Stimulated activated CD4-positive, alpha-beta T cell treated with anti-CD3 and anti-CD28 coated beads, TNF-alpha, amount 100 ng/mL, for 4 hours (primary cell): ENCODE measurements at regions not wholly inside any gene's neighbourhood (a gene's known extent, or its start where the extent isn't known, plus 50 kb on each side); places are given as distances from the start of the nearest gene placed in this dataset.

Source experiments
- DNase-seq, 3 experiments: peaks; one replicate each; pipeline ENCODE4 v3.0.0-alpha.2; 2020; ENCODE audit warnings: low read depth in 3 of 3

DNA sequence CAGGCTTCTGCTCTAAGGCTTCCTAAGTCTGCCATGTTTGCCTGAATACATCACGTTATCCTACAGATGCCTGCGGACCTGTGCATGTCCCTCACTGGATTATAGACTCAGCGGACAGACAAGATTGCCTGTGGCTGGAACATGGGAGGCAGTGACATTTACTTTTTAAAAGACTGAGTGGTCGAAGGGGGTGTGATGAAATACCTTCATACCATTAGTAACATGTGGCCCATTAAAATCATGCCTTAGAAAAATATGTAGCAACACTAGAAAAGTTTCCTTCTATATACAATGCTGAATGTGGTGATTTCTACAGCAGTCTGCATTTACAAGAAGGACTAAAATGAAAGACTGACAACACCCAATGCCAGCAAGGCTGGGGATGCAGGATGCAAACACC, 154.4 kb downstream of the ASB1 start:
- no peak for DNase-seq

DNA sequence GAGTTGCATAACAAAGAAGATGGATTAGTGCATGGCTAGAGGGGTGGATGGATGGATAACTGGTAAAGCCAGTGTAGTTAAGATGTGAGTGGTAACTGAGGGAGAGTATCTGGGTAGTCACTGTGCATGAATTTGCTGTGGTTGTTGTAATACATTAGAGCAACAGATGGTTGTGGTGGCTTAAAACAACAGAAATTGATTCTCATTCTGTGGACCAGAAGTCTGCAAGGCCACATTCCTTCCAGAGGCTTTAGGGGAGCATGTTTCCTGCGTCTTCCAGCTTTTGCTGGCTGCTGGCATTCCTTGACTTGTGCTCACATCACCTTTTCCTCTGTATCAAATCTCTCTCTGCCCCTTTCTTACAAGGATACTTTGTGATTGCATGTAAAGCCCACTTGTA, 155.4 kb downstream of the ASB1 start:
- DNase-seq, result no peak

DNA sequence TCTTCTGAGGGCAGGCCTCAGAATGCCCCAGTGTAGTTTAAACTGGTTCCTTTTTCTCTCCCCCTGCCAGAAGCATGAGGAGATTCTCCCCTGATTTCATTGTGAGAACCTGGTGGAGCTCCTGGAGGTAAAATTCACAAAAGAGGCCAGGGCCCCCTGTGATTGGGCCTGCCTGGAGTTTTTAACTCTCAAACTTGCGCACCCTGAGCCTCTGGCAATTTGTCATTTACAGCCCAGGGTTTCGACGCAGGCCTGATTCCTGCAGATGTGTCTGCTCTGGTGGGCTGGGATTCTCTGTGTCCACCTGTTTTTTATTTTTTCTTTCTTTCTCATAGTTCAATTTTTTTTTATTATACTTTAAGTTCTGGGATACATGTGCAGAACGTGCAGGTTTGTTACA, 157.9 kb downstream of the ASB1 start:
- no peak for DNase-seq

DNA sequence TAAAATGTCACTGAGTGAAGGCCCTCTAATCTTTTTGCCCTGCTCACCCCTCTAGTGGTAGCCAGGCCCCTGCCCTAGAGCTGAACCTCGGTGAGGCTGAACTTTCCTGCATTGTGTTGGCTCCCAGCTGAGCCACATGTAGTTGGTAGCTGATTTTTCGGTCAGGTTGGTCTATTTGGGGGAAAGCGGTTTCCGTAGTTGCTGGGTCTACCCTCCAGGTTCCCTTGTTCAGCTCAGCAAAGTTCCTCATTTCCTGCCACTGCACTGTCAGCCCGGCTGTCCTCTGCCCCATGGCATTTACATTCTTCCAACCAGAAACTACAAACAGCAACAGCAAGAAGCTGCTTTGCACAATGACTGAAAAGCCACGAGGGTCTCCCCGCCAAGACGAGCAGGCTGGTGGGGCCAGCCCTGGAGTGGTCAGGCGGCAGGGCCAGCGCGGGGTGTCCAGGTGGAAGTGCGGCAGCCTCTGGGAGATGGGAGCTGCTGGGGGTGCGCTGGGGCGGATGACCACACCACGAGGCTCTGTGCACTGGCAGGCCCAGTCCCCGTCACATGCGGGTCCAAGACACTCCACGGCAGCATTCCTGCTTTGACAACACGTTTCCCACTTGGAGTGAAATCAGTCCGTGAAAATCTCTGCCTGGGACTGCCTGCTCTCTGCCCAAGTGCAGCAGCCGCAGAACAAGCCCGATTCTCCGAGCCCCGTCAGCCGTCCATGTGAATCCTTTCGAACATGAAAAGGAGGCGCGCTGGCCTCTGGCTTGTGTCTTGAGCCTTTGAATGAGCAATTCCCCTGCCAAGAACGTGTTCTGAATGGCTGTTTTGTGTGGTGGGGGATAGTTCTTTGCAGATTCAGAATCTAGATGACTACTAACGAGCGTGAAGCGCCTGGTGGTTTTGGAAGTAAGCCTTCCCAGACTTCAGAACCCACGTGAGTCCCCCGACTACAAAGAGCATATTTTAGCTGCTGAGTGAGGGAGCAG, 159.4 kb downstream of the ASB1 start:
- DNase-seq, result no peak

DNA sequence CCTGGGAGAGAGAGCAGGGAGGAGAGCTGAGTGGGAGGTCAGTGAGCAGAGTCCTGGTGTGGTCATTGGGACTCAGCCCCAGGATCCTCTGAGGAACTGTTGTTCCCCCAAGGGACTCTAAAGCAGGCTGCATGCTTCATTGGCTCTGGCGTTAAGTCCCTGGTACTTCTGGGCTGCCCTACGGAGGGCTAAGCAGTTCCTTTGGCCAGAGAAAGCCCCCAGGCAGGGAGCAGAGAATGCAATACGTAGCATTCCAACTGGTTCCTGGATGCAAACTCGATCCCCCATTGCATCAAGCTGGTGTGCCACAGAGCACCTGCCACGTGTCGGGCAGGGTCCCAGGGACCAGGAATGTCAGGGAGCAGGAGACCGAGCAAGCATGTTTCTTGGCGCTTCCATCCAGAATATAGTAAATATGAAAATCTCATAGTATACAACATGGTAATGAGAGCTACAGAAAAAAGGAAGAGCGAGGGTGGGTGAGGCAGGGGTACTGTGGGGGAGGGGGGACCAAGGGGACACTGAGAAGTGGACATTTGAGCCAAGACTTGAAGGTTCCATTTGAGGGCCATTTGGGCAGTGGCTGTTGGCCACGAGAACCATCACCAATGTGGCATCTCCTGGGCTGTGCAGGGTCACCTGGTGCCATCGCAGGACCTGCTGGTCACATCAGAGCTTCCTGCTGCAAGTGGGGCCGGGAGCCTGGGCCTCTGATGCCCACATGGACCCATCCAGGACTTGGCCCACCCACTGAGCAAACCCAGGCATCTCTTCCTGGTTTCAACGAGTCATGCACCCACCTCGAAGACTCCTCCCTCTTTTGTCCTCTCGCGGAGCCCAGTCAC, 160.4 kb downstream of the ASB1 start:
- no peak for DNase-seq

DNA sequence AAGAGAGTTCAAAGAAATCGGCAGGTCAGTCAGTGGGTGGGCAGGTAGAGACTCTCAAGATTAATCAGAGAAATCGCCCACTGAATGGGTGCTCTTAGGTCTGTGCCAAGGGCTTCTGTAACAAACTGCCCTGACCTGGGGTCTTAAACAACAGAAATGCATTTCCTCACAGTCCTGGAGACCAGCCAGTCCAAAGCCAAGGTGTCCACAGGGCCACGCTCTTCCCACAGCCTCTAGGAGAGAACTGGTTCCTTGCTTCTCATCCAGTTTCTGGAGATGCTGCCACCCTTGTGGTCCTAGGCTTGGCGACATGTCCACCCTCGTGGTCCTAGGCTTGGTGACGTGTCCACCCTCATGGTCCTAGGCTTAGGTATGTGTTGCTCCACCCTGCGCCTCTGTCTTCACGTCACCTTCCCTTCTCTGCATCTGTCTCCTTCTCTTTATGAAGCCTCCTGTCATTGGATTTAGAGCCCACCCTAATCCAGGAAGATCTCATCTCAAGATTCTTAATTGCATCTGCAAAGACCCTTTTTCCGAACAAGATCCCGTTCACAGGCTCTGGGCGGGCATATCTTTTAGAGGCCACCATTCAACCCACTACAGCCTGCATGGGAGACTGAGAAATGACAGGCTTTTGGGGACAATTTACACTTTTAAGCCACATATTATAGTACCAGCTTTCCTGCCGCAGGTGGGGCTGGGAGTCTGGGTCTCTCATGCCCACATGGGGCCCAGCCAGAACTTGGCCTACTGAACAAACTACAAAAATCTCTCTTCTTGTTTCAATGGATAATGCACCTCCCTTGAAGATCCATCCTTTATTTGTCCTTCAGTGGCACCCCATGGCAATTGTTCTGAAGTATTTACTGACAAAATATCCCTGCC, 161.3 kb downstream of the ASB1 start:
- no peak for DNase-seq

DNA sequence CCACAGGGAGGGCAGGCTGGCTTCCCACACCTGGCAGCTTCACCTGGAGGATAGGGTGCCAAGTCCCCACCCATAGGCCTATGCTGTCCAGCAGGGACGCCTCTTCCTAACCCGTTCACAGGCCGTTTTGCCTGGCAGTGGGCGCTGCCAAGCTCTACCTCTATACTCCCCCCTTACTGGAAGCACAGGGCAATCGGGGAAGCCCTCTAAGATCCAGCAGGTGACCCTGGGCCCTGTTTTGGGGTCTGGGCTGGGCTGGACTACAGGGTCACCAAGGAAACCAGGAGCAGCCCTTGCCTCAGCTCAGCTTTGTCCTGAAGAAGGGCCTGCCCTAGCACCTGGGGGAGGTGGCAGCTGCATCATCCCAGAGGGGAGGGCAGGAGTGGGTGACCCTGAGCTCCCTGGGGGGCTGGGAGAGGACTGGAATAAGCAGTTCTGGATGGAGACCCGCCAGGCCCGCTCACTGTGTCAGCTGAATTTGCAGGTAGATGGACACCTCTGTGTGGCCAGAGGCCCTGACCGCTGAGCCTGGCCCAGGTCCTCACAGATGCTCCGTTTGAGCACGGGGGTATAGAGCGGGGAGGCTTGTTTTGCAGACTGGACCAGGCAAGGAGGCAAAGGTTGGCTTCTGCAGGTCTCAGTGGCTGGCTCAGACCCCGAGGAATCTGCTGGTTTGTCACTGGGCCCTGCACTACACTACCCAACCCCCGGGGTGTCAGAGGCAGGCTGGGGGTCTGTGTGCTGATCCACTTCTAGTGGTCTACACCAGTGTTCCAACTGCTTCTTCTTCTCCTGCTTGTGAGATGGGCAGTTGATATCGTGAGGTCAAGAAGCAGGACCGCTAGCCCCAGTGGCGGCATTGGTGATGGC, 163.1 kb downstream of the ASB1 start:
- DNase-seq, result no peak

DNA sequence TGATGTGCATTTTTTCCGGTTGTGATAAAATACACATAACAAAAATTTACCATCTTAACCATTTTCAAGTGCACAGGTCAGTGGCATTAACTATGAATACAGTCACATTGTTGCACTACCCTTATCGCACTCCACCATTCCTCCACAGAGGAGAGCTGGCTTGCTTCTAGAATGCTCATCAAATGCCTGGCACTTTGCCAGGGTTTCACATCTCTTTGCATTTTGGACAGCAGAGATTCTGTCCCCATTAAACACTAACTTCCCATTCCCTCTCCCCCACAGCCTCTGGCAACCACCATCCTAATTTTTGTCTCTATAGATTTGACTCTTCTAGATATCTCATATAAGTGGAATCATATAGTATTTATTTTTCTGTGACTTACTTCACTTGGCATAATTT, 165.0 kb downstream of the ASB1 start:
- no peak for DNase-seq

DNA sequence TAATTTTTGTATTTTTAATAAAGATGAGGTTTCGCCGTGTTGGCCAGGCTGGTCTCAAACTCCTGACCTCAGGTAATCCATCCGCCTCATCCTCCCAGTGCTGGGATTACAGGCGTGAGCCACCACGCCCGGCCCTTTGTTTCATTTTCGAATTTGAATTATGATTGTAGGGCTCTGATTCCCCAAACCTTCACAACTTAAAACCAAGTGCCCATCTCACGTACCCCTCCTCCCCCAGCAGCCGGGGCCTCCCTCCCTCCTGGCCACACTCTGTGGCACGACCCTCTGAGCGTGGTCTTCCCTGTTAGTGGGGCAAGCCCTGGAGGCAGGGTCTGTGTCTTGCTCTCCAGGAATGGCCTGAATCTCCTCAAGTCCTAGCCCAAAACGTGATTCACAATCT, 166.5 kb downstream of the ASB1 start:
- no peak for DNase-seq

DNA sequence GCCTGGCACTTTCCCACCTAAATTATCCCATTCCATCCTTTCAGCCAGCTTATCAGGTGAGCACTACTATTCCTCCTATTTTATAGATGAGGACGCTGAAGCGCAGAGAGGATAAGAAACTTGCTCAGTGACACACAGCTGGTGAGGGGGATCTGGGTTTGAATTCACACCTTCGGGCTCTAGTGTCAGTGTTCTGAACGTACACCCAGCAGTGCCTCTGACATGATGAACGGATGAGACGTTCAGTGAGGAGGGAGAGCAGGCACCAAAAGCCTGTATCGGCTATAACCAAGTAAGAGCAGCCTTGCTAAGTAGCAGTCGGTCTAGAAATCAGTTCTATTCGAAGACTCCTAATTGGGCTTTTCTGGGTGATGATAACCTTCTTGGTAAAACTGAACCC, 167.0 kb downstream of the ASB1 start:
- no peak for DNase-seq

DNA sequence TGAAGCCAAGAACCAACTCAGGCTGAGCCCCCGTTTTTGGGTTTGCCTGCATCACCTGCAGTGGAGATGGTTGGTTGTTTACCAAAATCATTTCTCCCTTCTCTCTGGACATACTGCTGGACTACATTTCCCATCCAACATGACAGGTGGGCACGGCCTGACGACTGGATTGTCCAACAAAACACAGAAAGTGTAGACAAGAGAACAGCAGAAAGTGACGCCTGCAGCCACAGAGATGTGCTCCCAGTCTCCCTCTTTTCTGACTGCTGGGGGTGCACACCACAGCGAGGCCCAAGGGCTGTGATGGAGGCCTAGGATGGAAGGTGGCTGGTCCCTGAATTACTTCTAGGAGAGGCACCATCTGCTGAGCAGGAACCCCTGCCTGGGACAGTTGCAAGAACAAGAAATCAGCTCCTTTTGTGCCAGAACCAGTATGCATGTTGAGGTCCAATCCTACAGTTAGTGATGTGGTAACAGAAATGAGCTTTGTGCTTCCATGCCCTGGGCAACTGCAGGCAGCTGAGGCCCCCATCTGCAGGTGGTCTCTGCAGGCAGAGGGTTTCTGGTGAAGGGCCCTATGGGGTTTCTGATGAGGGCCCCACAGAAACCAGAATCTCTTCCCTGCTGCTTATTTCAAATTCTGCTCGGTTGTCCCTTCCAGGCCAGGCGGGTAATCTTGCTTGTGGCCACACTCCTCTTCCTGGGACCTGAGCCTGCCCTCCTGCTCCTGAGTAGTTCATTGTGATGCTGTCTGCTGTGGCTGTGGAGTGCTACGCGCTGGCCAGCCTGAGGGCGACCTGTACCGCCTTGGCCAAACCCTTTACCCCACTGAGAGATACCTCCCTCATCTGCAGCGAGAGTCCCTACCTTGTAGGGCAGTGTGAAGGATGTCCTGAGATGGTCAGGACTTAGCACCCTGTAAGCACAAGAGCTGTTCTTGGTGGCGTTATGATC, 168.3 kb downstream of the ASB1 start:
- no peak for DNase-seq

DNA sequence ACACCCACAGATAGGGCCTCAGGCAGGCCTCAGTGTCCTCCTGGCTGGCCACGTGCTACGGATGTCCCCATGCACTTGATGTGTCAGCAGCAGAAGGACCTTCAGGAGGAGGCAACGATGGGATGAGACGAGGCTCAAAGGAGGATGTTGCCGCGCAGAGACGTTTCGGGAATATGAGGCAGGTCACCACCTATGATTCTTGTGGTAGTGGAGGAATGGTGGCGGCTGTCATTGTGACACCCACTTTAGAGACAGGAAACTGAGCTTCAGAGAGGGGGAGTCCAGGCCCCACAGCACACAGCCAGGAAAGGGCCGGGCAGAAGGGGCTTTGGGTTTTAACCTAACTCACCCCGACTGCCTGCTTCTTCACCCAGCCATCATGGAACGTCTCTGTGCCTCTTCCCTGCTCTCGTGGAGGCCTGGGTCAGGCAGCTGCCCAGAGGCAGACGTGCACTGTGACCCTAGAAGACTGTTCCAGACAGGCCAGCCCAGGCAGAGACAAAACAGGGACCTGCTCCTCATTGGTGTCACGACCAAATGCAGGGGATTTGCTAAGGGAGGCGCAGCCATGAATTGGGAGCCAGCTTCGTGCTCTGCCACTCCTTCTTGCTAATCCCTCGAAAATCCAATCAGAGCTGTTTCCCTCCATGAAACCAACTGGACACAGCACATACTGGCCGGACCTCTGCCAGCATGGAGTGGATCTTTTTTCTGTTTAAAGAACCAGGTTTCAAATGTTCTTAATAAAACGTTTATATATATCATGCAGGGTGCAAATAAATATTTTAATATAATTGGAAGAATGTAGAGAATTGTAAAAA, 169.2 kb downstream of the ASB1 start:
- no peak for DNase-seq

DNA sequence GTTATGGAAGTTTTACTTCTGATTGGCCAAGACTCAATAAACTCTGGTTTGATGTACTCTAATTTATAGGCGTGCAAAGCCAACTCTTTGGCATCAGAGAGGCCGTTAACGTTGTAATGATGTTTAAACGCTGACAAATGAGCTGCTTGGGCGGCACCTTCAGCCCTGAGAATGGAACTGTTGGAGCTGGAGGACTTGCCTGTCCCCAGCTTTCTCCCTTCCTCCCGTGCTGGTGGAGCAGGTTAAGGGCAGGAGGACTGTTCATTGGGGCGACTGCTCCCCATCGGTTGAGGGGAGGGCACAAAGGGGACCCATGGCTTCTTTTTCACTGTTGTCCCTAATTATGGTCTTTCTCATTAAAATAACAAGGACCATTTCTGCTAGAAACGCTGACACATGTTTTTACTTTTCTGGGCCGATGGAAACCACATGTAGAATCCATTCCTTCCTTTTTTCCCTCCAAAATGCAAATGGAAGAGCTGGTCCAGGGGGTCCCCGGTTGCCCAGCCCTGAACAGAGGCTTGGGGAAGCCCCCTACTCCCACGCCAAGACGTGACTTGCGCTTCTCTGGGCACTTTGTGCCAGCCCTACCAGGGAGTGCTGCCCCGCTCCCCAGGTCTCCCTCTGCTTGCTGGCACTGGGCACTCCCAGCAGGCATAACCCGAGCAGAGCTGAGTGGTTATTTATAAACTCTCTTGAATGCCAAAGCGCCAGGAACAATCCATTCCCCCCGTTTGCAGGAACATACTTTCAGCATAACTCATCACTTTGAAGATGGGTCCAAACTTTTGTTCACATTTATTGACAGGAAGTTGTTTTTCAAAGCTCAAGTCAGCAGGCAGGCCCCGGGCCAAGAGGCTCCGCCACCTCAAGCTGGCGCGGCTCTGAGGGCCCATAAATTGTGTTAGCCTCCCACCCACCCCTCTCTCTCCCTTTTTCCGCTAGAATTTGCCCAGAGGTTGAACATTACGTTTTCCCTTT, 170.1 kb downstream of the ASB1 start:
- DNase-seq, result no peak

DNA sequence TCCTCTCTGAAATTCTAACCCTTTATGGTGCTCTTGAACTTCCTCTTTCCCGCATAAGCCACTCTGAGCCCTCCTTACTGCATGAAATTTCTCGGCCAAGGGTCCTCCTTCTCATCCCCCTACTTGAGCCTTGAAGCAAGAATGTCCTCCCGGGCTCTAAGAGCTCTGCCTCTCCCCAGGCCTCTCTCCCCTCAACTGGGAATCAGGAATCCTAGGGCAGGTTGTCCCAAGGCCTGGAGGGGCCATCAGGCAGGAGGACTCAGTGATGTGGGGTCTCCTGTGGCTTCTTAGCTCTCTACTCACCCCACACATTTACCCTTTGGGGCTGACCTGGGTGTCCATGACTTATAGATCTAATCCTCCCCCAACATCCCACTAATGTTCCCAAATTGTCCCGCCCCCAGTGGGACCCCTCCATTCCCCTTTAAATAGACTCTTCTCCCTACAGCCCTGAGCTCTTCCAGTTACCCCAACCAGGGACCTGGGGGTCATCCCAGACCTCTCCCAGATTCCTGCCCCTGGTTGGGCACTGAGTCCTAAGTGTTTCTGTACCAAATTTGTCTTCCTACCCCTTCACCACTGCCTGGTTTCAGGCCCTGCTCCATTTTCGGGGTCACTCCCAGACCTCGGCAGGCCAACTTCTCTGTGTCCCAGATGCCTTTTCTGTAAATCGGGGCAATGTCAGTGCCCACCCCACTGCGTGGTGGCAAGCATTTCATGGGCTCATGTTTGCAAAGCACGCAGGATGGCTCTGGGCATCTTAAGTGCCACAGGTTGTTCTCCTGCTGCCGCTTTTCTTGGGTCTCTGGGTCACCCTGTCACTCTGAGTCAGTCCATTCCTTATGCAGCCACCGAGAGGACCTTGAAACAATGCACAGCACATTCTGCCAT, 171.2 kb downstream of the ASB1 start:
- DNase-seq, result no peak

DNA sequence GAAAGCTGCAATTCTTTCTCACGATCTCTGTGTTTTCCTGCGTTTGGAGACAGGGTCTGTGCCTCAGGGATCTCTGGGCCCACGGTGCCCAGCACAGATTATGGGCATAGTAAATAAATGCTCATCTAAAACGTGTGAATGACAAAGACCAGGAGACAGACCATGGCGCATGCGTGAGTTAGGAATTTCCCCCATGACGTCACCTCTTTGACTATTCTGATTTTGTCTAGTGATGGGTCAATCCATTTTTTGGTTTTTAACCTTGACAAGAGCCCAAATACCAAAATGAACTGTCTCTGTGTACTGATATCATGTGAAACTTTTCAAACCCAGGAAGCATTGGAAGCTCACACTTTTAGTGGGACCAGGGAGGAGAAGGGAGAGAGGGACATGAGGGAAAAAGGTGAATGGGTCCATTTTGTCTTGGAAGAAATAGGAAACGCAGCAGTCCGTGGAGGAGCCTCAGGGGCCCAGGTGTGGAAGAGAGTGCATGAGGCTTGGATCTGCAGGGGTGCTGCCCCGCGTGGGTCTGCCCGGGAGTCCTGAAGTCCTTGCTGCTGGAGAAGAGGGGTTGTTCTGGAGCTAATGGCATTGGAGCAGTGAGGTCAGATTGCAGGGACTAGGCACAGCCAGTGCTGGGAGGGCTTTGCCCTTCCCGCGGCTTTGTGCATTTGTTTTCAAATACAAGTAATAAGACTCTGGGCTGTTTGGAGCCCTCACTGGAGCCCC, 172.2 kb downstream of the ASB1 start:
- DNase-seq, result no peak
